Spleen (tissue), 7 donors: ENCODE measurements at regions not wholly inside any gene's neighbourhood (a gene's known extent, or its start where the extent isn't known, plus 50 kb on each side); places are given as distances from the start of the nearest gene placed in this dataset.

Source experiments
- POLR2A ChIP-seq, 3 donors: fragments of 450-650 bp; IDR thresholded peaks; one replicate each; pipeline ENCODE4 v1.5.1; 2017; ENCODE audit warnings: antibody characterized with exemption in 3 of 3, mild to moderate bottlenecking in 1 of 3
- TF ChIP-seq, protein P1 (sequence below), 11 experiments: fragments of 200-600 bp in 7 of 11; fragments of 450-650 bp in 4 of 11; sonication (generic) in 4 of 11; IDR thresholded peaks in 8 of 11; conservative IDR thresholded peaks in 3 of 11; 1 replicate in 7 of 11; 2 replicates in 4 of 11; pipeline versions ENCODE4 v1.4.0 to v1.8.0; 2016 to 2021; ENCODE audit warnings: antibody characterized with exemption in 11 of 11, inconsistent platforms in 4 of 11, mild to moderate bottlenecking in 1 of 11
- donor health status: DM: no; HTN: no; CAD: no; lungs with moderate emphysema.
- donor health status: DM: no; HTN: no; CAD: no.
- donor health status: DM: no; HTN: no; CAD: no.

DNA sequence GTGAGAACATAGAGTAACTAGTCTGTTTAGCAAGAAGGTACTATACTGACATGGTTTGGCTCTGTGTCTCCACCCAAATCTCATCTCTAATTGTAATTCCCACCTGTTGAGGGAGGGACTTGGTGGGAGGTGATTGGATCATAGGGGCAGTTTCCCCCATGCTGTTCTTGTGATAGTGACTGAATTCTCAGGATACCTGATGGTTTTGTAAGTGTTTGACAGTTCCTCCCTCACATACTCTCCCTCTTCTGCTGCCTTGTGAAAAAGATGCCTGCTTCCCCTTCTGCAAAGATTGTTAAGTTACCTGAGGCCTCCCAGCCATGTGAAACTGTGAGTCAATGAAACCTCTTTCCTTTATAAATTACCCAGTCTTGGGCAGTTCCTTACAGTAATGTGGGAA lies 240.4 kb upstream of the ST8SIA4 start:
- TF ChIP-seq, protein P1, sequence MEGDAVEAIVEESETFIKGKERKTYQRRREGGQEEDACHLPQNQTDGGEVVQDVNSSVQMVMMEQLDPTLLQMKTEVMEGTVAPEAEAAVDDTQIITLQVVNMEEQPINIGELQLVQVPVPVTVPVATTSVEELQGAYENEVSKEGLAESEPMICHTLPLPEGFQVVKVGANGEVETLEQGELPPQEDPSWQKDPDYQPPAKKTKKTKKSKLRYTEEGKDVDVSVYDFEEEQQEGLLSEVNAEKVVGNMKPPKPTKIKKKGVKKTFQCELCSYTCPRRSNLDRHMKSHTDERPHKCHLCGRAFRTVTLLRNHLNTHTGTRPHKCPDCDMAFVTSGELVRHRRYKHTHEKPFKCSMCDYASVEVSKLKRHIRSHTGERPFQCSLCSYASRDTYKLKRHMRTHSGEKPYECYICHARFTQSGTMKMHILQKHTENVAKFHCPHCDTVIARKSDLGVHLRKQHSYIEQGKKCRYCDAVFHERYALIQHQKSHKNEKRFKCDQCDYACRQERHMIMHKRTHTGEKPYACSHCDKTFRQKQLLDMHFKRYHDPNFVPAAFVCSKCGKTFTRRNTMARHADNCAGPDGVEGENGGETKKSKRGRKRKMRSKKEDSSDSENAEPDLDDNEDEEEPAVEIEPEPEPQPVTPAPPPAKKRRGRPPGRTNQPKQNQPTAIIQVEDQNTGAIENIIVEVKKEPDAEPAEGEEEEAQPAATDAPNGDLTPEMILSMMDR (IDR thresholded peaks at IDR 0.05 in 8 of 11, conservative IDR thresholded peaks at IDR 0.05 in 3 of 11), result no peak
- TF ChIP-seq POLR2A (IDR thresholded peaks at IDR 0.05), result no peak
